ENCODE measurements at regions not wholly inside any gene's neighbourhood (a gene's known extent, or its start where the extent isn't known, plus 50 kb on each side); places are given as distances from the start of the nearest gene placed in this dataset.

GRCh38 chr2:126048719-126049118 lies 607.2 kb upstream of the GYPC start:
- ATAC-seq (ENCODE audit: low read depth) (no peak), DNase-seq (no peak)
- Mint-ChIP-seq H3K27me3 (no peaks in the 10 kb centered on the region), H3K9me3 (ENCODE audit: insufficient read depth) (peaks cover 5% of the 10 kb centered on the region), H3K4me1 (no peaks in the 10 kb centered on the region), H3K27ac (no peak overlapping the region), H3K4me3 (no peak overlapping the region)
- no peaks in the 10 kb centered on the region for H3K36me3 ChIP-seq (replicated peaks in 1 of 2; ENCODE audit: control extremely low read depth in 1 of 2, control insufficient read depth in 1 of 2, extremely low read depth in 1 of 2, insufficient read depth in 2 of 2, low read length in 1 of 2)
- no peak overlapping the region for H2AFZ ChIP-seq (ENCODE audit: insufficient read depth, low read depth, low read length, poor library complexity, severe bottlenecking)
- H3K9me3 ChIP-seq (ENCODE audit: control extremely low read depth in 1 of 3, control insufficient read depth in 2 of 3, insufficient read depth in 1 of 3, low read length in 2 of 3) = peaks cover 2 to 3% (median 2%) of the 10 kb centered on the region in 3 donors
- POLR2A ChIA-PET = no interaction called here
- no peaks in the 10 kb centered on the region for H3K27me3 ChIP-seq (replicated peaks in 1 of 4; ENCODE audit: control extremely low read depth in 1 of 4, control insufficient read depth in 3 of 4, insufficient read depth in 4 of 4, low read length in 3 of 4)
- no peak overlapping the region for H3K4me3 ChIP-seq (ENCODE audit: control extremely low read depth in 1 of 5, extremely low read depth in 1 of 5, insufficient read depth in 1 of 5, low read depth in 2 of 5, low read length in 4 of 5)
- no peak overlapping the region for H3K9ac ChIP-seq (ENCODE audit: low read length)
- H4K20me1 ChIP-seq (ENCODE audit: control insufficient read depth, insufficient read depth, low read length, poor library complexity, severe bottlenecking) = no peaks in the 10 kb centered on the region
- intact Hi-C loops (cut with micrococcal nuclease) = no loop called here
- no peak for TF ChIP-seq EZH2 (IDR thresholded peaks at IDR 0.05; ENCODE audit: borderline replicate concordance, insufficient read depth, low read depth, low read length, poor library complexity, severe bottlenecking)
- no peak for TF ChIP-seq CTCF (IDR thresholded peaks at IDR 0.05)
- no peak overlapping the region for H3K27ac ChIP-seq (ENCODE audit: low read length in 2 of 2)
- no peaks in the 10 kb centered on the region for H3K79me2 ChIP-seq (ENCODE audit: control insufficient read depth, insufficient read depth, low read length)
- CTCF ChIA-PET = no interaction called here
- no peak overlapping the region for H3K4me2 ChIP-seq (replicated peaks; ENCODE audit: low read depth, low read length, poor library complexity, severe bottlenecking)
- H3K4me1 ChIP-seq (ENCODE audit: control insufficient read depth in 2 of 2, insufficient read depth in 2 of 2, low read length in 2 of 2) = no peaks in the 10 kb centered on the region

- no peaks in the 10 kb centered on the region for H3K4me1 Mint-ChIP-seq
- no peaks in the 10 kb centered on the region for H4K20me1 ChIP-seq (ENCODE audit: control insufficient read depth, insufficient read depth, low read length, poor library complexity, severe bottlenecking)
- H3K36me3 ChIP-seq (replicated peaks in 1 of 2; ENCODE audit: control extremely low read depth in 1 of 2, control insufficient read depth in 1 of 2, extremely low read depth in 1 of 2, insufficient read depth in 2 of 2, low read length in 1 of 2) = no peaks in the 10 kb centered on the region
- WGBS (ENCODE audit: insufficient coverage) = 86% methylated on average over 1 of the region's 1 CpG
- CTCF ChIA-PET = no interaction called here
- ATAC-seq (ENCODE audit: low read depth) (no peak), DNase-seq (no peak)
- H2AFZ ChIP-seq (ENCODE audit: insufficient read depth, low read depth, low read length, poor library complexity, severe bottlenecking) = no peak overlapping the region
- H3K27ac ChIP-seq (ENCODE audit: low read length in 2 of 2) = no peak overlapping the region
- no peaks in the 10 kb centered on the region for H3K27me3 Mint-ChIP-seq
- H3K4me1 ChIP-seq (ENCODE audit: control insufficient read depth in 2 of 2, insufficient read depth in 2 of 2, low read length in 2 of 2) = no peaks in the 10 kb centered on the region
- no peak for TF ChIP-seq EZH2 (IDR thresholded peaks at IDR 0.05; ENCODE audit: borderline replicate concordance, insufficient read depth, low read depth, low read length, poor library complexity, severe bottlenecking)
- no peak for TF ChIP-seq CTCF (IDR thresholded peaks at IDR 0.05)
- POLR2A ChIA-PET = no interaction called here
- peaks cover 2 to 3% (median 2%) of the 10 kb centered on the region in 3 donors for H3K9me3 ChIP-seq (ENCODE audit: control extremely low read depth in 1 of 3, control insufficient read depth in 2 of 3, insufficient read depth in 1 of 3, low read length in 2 of 3)
- H3K27me3 ChIP-seq (replicated peaks in 1 of 4; ENCODE audit: control extremely low read depth in 1 of 4, control insufficient read depth in 3 of 4, insufficient read depth in 4 of 4, low read length in 3 of 4) = no peaks in the 10 kb centered on the region
- H3K79me2 ChIP-seq (ENCODE audit: control insufficient read depth, insufficient read depth, low read length) = no peaks in the 10 kb centered on the region
- H3K27ac Mint-ChIP-seq = no peak overlapping the region
- no peak overlapping the region for H3K4me2 ChIP-seq (replicated peaks; ENCODE audit: low read depth, low read length, poor library complexity, severe bottlenecking)
- no peak overlapping the region for H3K4me3 ChIP-seq (ENCODE audit: control extremely low read depth in 1 of 5, extremely low read depth in 1 of 5, insufficient read depth in 1 of 5, low read depth in 2 of 5, low read length in 4 of 5)
- no peak overlapping the region for H3K4me3 Mint-ChIP-seq
- intact Hi-C loops (cut with micrococcal nuclease) = no loop called here
- H3K9ac ChIP-seq (ENCODE audit: low read length) = no peak overlapping the region
- peaks cover 11% of the 10 kb centered on the region for H3K9me3 Mint-ChIP-seq (ENCODE audit: insufficient read depth)
These were observed 606.5 kb upstream of the GYPC start for GRCh38 chr2:126049461-126049860.
